ENCODE measurements at regions not wholly inside any gene's neighbourhood (a gene's known extent, or its start where the extent isn't known, plus 50 kb on each side); places are given as distances from the start of the nearest gene placed in this dataset.

DNA sequence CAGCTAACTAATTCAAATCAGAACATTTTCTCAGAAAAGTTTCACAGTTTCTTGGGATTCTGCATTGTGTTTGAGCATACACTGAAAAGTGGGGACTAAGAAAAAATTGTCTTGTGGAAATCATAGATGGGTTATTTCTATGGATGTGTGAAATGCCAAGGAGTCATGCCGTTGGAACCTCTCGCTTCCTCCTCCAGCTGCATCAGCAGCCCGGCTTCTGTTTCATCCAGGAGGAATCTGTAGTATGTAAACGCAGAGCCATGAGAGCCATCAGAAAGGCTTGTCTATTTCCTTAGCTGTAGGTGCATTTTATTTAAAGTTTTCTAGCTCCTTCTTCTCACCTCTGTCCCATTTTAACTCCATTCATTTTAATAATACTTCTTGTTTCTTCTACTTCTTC is 1144.1 kb downstream of the GATA3 start:
- Mint-ChIP-seq H3K27me3 (ENCODE audit: low read depth, poor library complexity) (peaks cover 23% of the 10 kb centered on the region), H3K36me3 (ENCODE audit: low read depth) (no peaks in the 10 kb centered on the region), H3K27ac (no peak overlapping the region), H3K4me3 (no peak overlapping the region), H3K9me3 (no peaks in the 10 kb centered on the region), H3K4me1 (no peaks in the 10 kb centered on the region)
- DNase-seq: no peak
- TF ChIP-seq, protein P1, sequence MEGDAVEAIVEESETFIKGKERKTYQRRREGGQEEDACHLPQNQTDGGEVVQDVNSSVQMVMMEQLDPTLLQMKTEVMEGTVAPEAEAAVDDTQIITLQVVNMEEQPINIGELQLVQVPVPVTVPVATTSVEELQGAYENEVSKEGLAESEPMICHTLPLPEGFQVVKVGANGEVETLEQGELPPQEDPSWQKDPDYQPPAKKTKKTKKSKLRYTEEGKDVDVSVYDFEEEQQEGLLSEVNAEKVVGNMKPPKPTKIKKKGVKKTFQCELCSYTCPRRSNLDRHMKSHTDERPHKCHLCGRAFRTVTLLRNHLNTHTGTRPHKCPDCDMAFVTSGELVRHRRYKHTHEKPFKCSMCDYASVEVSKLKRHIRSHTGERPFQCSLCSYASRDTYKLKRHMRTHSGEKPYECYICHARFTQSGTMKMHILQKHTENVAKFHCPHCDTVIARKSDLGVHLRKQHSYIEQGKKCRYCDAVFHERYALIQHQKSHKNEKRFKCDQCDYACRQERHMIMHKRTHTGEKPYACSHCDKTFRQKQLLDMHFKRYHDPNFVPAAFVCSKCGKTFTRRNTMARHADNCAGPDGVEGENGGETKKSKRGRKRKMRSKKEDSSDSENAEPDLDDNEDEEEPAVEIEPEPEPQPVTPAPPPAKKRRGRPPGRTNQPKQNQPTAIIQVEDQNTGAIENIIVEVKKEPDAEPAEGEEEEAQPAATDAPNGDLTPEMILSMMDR (IDR thresholded peaks at IDR 0.05): no peak

DNA sequence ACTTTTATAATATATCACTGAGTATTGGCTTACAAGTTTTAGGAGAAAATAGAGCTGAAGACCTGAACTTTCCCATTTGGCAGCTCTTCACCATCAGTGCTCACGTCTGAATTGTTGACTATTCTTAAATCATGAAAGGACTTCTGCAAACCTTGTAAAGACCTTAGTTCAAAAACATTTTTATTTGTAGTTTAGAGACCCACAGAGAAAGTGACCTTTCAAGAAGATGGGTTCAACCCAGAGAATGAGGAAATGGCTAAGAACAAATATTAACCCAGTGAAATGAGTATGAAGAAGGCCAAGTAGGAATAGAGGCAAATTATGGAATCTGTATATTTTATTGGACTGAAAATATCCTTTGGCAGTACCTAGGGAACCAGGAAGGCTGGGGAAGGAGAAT is 1151.1 kb downstream of the GATA3 start:
- TF ChIP-seq, protein P1 (IDR thresholded peaks at IDR 0.05): no peak
- Mint-ChIP-seq H3K27me3 (ENCODE audit: low read depth, poor library complexity) (peaks cover 22% of the 10 kb centered on the region), H3K4me3 (no peak overlapping the region), H3K9me3 (no peaks in the 10 kb centered on the region), H3K4me1 (no peaks in the 10 kb centered on the region), H3K36me3 (ENCODE audit: low read depth) (no peaks in the 10 kb centered on the region), H3K27ac (no peak overlapping the region)
- no peak for DNase-seq

DNA sequence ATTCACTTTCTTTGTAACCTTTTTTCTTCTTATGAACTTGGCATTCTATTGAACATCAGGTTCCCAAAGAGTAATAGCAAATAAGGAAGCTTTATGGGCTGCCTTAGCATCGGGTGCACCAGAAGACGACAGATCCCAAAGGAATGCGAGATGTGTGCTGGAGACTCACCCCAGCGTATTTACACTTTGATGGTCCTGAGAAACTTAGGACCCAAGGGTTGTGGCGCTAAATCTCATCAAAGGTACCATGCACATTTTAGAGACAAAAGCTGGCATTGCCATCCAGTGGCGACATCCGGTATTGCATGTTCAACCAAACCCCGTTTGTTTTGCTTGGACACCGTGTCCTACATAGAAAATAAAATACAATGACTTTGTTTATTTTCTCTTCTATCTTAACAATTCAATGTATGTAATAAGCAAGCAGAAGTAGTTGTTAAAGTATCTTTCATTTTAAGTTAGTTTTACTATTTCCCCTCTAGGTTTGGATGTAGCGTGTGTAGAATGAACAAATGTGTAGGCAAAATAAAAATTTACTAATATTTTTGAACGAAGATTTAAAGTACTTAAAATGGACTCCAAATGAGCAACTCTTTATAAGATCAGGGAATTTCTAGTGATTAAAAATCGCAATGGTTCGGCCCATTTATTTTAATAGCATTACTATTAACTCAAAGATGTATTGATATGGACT is 1154.8 kb downstream of the GATA3 start:
- Mint-ChIP-seq H3K27ac (no peak overlapping the region), H3K27me3 (ENCODE audit: low read depth, poor library complexity) (peaks cover 20% of the 10 kb centered on the region), H3K4me3 (no peak overlapping the region), H3K36me3 (ENCODE audit: low read depth) (no peaks in the 10 kb centered on the region), H3K4me1 (no peaks in the 10 kb centered on the region), H3K9me3 (no peaks in the 10 kb centered on the region)
- DNase-seq: peak; percentile 82
- TF ChIP-seq, protein P1 (IDR thresholded peaks at IDR 0.05): peak; percentile 91

DNA sequence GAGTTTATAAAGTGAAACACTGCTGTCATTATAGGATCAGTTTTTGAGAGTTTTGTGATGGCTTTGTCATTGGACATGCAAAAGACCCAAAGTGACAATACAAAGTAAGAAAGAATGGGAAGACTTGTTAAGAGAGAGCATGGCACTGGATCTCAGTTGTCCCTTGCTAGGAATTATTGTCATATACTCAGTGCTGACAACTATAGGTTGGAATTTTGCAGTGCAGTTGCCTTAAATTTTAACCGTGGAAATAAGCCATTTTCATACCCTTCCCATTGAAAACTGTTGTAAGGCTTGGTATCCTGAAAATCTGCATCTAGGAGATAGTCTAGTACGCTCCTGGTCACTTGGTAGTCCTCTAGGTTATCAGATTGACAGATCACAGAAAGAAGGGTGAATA is 1156.7 kb downstream of the GATA3 start:
- Mint-ChIP-seq H3K36me3 (ENCODE audit: low read depth) (no peaks in the 10 kb centered on the region), H3K27me3 (ENCODE audit: low read depth, poor library complexity) (peaks cover 16% of the 10 kb centered on the region), H3K9me3 (no peaks in the 10 kb centered on the region), H3K27ac (no peak overlapping the region), H3K4me1 (peaks cover 2% of the 10 kb centered on the region), H3K4me3 (no peak overlapping the region)
- TF ChIP-seq, protein P1 (IDR thresholded peaks at IDR 0.05): peak; percentile 38
- no peak for DNase-seq

DNA sequence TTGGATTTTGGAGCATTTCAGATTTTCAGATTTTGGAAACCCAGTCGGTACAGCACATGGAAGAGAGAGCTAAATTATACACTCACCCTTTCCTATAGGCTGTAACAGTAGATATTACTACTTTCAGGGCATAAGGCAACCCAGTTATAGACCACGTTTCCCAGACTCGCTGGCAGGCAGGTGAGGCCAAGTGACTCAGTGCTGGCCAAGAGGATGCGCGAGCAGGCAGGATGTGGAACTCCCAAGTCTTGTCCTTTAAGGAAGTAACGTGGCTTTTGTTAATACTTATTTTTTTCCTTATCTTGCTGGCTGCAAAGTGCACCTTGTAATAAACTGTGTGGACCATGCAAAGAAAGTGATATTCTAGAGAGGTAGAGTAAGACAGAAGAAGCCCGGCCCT is 1160.1 kb downstream of the GATA3 start:
- DNase-seq: no peak
- Mint-ChIP-seq H3K36me3 (ENCODE audit: low read depth) (no peaks in the 10 kb centered on the region), H3K4me1 (peaks cover 5% of the 10 kb centered on the region), H3K27ac (no peak overlapping the region), H3K4me3 (no peak overlapping the region), H3K27me3 (ENCODE audit: low read depth, poor library complexity) (peaks cover 21% of the 10 kb centered on the region), H3K9me3 (no peaks in the 10 kb centered on the region)
- TF ChIP-seq, protein P1 (IDR thresholded peaks at IDR 0.05): no peak

DNA sequence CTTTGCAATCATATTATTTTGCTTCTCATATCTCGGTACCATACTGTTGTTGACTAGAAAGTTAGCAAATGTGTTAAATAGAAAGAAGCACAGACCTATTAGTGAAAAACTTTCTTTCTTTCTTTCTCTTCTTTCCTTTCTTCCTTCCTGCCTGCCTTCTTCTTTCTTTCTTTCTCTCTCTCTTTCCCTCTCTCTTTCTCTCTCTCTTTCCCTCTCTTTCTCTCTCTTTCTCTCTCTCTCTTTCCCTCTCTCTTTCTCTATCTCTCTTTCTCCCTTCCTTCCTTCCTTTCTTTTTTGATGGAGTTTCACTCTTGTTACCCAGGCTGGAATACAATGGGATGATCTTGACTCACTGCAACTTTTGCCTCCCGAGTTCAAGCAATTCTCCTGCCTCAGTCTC is 1160.6 kb downstream of the GATA3 start:
- no peak overlapping the region for H3K27ac Mint-ChIP-seq
- H3K4me3 Mint-ChIP-seq: no peak overlapping the region
- H3K27me3 Mint-ChIP-seq (ENCODE audit: low read depth, poor library complexity): peaks cover 20% of the 10 kb centered on the region
- H3K36me3 Mint-ChIP-seq (ENCODE audit: low read depth): no peaks in the 10 kb centered on the region
- no peaks in the 10 kb centered on the region for H3K9me3 Mint-ChIP-seq
- peaks cover 5% of the 10 kb centered on the region for H3K4me1 Mint-ChIP-seq
- TF ChIP-seq, protein P1 (IDR thresholded peaks at IDR 0.05): no peak
- no peak for DNase-seq

All from nephron progenitor cell (in vitro differentiated cells).